Thyroid gland (tissue), 4 donors: ENCODE measurements at regions not wholly inside any gene's neighbourhood (a gene's known extent, or its start where the extent isn't known, plus 50 kb on each side); places are given as distances from the start of the nearest gene placed in this dataset.
"Not testable (repeated sequence)": the region's sequence is repeated elsewhere in the genome, so short reads cannot be mapped to it uniquely, and the experiment has no call there.

ENCODE experiments used
- DNase-seq, 2 donors: peaks; one replicate each; pipeline ENCODE4 v3.0.0-alpha.2; 2019
- H3K27ac ChIP-seq, 3 donors: fragments of 200-600 bp; sonication (generic); 1 replicate in 2 of 3; 2 replicates in 1 of 3; pipeline ENCODE4 v1.5.1; 2016 to 2019; ENCODE audit warnings: mild to moderate bottlenecking in 1 of 3, moderate library complexity in 1 of 3
- H3K27me3 ChIP-seq: fragments of 200-600 bp; sonication (generic); one replicate; pipeline ENCODE4 v1.5.1; 2019
- H3K36me3 ChIP-seq, 2 donors: fragments of 200-600 bp; sonication (generic); one replicate each; pipeline ENCODE4 v1.5.1; 2016 to 2019
- H3K4me1 ChIP-seq, 2 donors: fragments of 200-600 bp; sonication (generic); one replicate each; pipeline ENCODE4 v1.5.1; 2017 to 2019
- H3K4me3 ChIP-seq, 3 donors: fragments of 200-600 bp; sonication (generic); replicated peaks in 1 of 3; 1 replicate in 2 of 3; 2 replicates in 1 of 3; pipeline ENCODE4 v1.5.1; 2016; ENCODE audit warnings: mild to moderate bottlenecking in 1 of 3
- H3K9me3 ChIP-seq: fragments of 200-600 bp; sonication (generic); one replicate; pipeline ENCODE4 v1.5.1; 2017
- POLR2A ChIP-seq, 2 donors: fragments of 450-650 bp; IDR thresholded peaks; one replicate each; pipeline ENCODE4 v1.6.1; 2017; ENCODE audit warnings: antibody characterized with exemption in 2 of 2, mild to moderate bottlenecking in 2 of 2, moderate library complexity in 1 of 2
- WGBS, 2 donors: methylation state at CpG; one replicate each; pipeline ENCODE4 v1.1.5; 2017; 5-methylcytosine and 5-hydroxymethylcytosine counted together
- intact Hi-C: fragments of 100-400 bp; cut with DNase I; formaldehyde crosslinking; loops from one replicate; pipeline ENCODE4 v1.15.1; 2023
- TF ChIP-seq, protein P1 (sequence below), 6 experiments: fragments of 200-600 bp in 3 of 6; fragments of 450-650 bp in 3 of 6; sonication (generic) in 3 of 6; IDR thresholded peaks; one replicate each; pipeline ENCODE4 v1.5.1; 2016 to 2019; ENCODE audit warnings: antibody characterized with exemption in 6 of 6, mild to moderate bottlenecking in 2 of 6, inconsistent platforms in 1 of 6, moderate library complexity in 1 of 6

- TF ChIP-seq, protein P1, sequence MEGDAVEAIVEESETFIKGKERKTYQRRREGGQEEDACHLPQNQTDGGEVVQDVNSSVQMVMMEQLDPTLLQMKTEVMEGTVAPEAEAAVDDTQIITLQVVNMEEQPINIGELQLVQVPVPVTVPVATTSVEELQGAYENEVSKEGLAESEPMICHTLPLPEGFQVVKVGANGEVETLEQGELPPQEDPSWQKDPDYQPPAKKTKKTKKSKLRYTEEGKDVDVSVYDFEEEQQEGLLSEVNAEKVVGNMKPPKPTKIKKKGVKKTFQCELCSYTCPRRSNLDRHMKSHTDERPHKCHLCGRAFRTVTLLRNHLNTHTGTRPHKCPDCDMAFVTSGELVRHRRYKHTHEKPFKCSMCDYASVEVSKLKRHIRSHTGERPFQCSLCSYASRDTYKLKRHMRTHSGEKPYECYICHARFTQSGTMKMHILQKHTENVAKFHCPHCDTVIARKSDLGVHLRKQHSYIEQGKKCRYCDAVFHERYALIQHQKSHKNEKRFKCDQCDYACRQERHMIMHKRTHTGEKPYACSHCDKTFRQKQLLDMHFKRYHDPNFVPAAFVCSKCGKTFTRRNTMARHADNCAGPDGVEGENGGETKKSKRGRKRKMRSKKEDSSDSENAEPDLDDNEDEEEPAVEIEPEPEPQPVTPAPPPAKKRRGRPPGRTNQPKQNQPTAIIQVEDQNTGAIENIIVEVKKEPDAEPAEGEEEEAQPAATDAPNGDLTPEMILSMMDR (IDR thresholded peaks at IDR 0.05), result no peak
- TF ChIP-seq POLR2A (IDR thresholded peaks at IDR 0.05), result no peak
- 79 to 94% methylated on average over 2 of the region's 2 CpGs for whole genome bisulfite sequencing, 2 donors
- H3K9me3 ChIP-seq, result no peaks in the 10 kb centered on the region
- H3K4me3 ChIP-seq, result no peak overlapping the region
- H3K4me1 ChIP-seq, result no peaks in the 10 kb centered on the region
- intact Hi-C loops, result no loop called here
- H3K27me3 ChIP-seq, result no peaks in the 10 kb centered on the region
- H3K36me3 ChIP-seq, result no peaks in the 10 kb centered on the region
- H3K27ac ChIP-seq, result no peak overlapping the region
- no peak for DNase-seq
Observed at GRCh38 chr12:59491877-59492276, 104.0 kb upstream of the SLC16A7 start.

DNA sequence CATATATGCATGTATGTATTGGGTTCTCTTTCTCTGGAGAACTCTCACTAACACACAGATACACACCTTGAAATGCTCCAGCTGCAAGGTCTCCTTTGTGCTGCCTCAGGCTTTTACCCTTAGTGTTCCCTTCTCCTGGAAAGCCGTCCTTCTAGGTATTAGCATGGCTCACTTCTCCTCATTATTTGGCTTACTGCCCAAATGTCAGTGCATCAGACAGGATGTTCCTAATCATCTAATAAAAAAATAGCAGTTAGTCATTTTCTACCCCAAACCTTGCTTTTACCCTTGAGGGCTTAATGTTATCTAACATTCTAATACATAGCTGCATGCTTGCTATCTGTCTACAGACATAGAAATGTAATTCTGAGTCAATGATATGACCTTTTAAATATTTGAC is 109.0 kb upstream of the SLC16A7 start:
- intact Hi-C loops, result no loop called here
- 0% methylated on average over 1 of the region's 1 CpG for WGBS, 2 donors
- Histone ChIP-seq H3K27me3 (no peaks in the 10 kb centered on the region), H3K9me3 (no peaks in the 10 kb centered on the region), H3K4me3 (no peak overlapping the region), H3K27ac (no peak overlapping the region), H3K36me3 (no peaks in the 10 kb centered on the region), H3K4me1 (no peaks in the 10 kb centered on the region)
- no peak for DNase-seq
- TF ChIP-seq, protein P1 (IDR thresholded peaks at IDR 0.05), result no peak
- no peak for TF ChIP-seq POLR2A (IDR thresholded peaks at IDR 0.05)

DNA sequence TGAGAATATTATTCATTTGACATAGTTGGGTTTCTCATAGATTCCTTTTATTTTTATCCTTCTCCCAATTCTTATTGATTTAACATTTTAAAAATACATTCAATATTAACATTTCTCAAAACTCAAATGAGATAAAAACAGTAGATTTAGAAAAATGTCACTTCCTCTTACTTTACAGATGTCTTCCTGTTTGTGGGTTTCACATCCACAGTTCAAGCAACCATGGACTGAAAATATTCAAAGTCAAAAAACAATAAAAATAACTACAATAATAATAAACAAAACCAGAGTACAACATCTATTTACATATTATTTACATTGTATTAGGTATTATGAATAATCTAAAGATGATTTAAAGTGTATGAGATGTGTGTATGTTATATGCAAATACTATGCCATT is 111.3 kb upstream of the SLC16A7 start:
- DNase-seq, result no peak
- intact Hi-C loops, result no loop called here
- TF ChIP-seq, protein P1 (IDR thresholded peaks at IDR 0.05), result no peak
- TF ChIP-seq POLR2A (IDR thresholded peaks at IDR 0.05), result no peak
- Histone ChIP-seq H3K4me3 (no peak overlapping the region), H3K27ac (no peak overlapping the region), H3K4me1 (no peaks in the 10 kb centered on the region), H3K9me3 (no peaks in the 10 kb centered on the region), H3K36me3 (no peaks in the 10 kb centered on the region), H3K27me3 (no peaks in the 10 kb centered on the region)

GRCh38 chr12:59474236-59474635 is 121.6 kb upstream of the SLC16A7 start:
- DNase-seq, H3K27ac ChIP-seq, H3K27me3 ChIP-seq, intact Hi-C loops, H3K4me1 ChIP-seq, H3K4me3 ChIP-seq, H3K36me3 ChIP-seq, H3K9me3 ChIP-seq: not testable (repeated sequence)

- H3K36me3 ChIP-seq, result no peaks in the 10 kb centered on the region
- DNase-seq, result no peak
- H3K27ac ChIP-seq, result no peak overlapping the region
- H3K4me1 ChIP-seq, result no peaks in the 10 kb centered on the region
- WGBS, 2 donors, result 74 to 85% methylated on average over 5 of the region's 5 CpGs
- no peak for TF ChIP-seq POLR2A (IDR thresholded peaks at IDR 0.05)
- TF ChIP-seq, protein P1 (IDR thresholded peaks at IDR 0.05), result no peak
- intact Hi-C loops, result no loop called here
- H3K27me3 ChIP-seq, result no peaks in the 10 kb centered on the region
- no peak overlapping the region for H3K4me3 ChIP-seq
- no peaks in the 10 kb centered on the region for H3K9me3 ChIP-seq
Observed at GRCh38 chr12:59472273-59472672, 123.6 kb upstream of the SLC16A7 start.

DNA sequence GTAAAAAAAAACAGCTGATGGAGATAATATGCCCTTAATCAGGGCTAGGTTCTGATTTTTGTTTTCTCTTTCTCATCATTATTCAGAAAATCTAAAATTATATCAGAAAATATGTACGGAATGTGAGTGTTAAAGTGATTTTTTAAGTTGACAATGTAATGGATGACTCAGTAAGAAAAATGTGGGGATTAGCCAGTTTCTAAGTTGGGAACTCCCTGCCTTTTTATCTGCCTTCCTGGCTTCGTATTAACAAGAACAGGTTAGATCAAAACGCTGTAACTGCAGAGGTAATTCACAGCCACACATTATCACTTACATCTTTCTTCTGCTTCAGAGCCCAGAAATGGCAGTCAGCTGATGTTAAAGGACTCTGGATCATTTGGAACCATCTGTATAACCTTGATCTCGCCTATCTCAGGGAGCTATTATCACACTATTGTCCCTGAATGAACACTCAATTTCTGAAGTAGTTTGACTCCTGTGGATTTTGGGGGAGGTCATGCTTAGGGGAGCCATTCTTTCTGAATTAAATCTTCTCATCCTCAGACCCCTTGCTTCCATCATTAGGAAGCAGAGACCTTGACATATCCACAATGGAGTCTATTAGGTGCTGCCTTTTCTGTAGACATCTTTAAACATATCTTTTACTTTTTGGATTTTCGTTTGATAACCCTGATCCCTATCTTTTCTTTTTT is 135.7 kb upstream of the SLC16A7 start:
- 73 to 74% methylated on average over 5 of the region's 5 CpGs for WGBS, 2 donors
- no peak for TF ChIP-seq POLR2A (IDR thresholded peaks at IDR 0.05)
- TF ChIP-seq, protein P1 (IDR thresholded peaks at IDR 0.05), result no peak
- Histone ChIP-seq H3K4me1 (no peaks in the 10 kb centered on the region), H3K36me3 (no peaks in the 10 kb centered on the region), H3K27ac (no peak overlapping the region), H3K27me3 (no peaks in the 10 kb centered on the region), H3K4me3 (no peak overlapping the region), H3K9me3 (no peaks in the 10 kb centered on the region)
- no peak for DNase-seq
- intact Hi-C loops, result no loop called here
